ENCODE measurements at regions not wholly inside any gene's neighbourhood (a gene's known extent, or its start where the extent isn't known, plus 50 kb on each side); places are given as distances from the start of the nearest gene placed in this dataset.
A peak's percentile ranks its signal among the peaks of the same experiment; 100 is the strongest.

DNA sequence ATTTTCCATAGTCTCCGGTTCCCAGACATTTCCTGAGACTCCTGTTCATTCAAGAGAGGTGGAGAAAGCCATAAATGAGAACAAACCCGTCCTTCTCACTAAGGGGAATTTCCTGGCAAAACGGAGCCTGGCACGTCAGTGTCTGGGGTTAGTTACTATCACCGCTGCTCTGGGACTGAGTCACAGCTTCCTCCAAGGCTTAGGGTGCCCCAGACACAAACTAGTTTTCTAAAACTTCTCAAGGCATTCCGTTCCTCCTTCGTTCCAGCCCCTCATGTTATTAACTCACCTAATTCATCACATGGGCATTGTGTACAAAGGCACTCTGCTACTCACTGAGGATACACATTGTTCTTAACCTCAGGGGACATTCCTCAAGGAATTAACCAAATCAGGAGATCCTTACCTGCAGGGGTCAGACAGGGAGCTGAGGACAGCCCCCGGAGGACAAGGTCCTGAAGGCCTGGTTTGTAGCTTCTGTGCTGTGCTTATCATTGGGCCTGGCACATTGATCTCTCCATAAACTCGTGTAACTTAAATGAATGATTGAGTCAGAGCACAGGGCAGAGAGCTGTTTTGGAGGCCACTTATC is 103.0 kb upstream of the KLF6 start:
- TF ChIP-seq POLR2AphosphoS5 (IDR thresholded peaks at IDR 0.05; ENCODE audit: insufficient read depth, low read depth, low read length) (peak; percentile 84), FOS (IDR thresholded peaks at IDR 0.05; ENCODE audit: borderline replicate concordance, insufficient read depth, low read length) (peak; percentile 95), JUN (IDR thresholded peaks at IDR 0.05; ENCODE audit: borderline replicate concordance, insufficient read depth, insufficient read length, low read depth) (peak; percentile 84), POLR2A (IDR thresholded peaks at IDR 0.05; ENCODE audit: low read depth, low read length) (peak; percentile 65), EZH2 (IDR thresholded peaks at IDR 0.05; ENCODE audit: borderline replicate concordance, low read depth, low read length, severe bottlenecking) (no peak), MYC (IDR thresholded peaks at IDR 0.05; ENCODE audit: low read depth, low read length) (no peak), GATA2 (IDR thresholded peaks at IDR 0.05; ENCODE audit: insufficient read depth, insufficient read length, low read depth, low read length) (peak; percentile 61)
- TF ChIP-seq, protein P1, sequence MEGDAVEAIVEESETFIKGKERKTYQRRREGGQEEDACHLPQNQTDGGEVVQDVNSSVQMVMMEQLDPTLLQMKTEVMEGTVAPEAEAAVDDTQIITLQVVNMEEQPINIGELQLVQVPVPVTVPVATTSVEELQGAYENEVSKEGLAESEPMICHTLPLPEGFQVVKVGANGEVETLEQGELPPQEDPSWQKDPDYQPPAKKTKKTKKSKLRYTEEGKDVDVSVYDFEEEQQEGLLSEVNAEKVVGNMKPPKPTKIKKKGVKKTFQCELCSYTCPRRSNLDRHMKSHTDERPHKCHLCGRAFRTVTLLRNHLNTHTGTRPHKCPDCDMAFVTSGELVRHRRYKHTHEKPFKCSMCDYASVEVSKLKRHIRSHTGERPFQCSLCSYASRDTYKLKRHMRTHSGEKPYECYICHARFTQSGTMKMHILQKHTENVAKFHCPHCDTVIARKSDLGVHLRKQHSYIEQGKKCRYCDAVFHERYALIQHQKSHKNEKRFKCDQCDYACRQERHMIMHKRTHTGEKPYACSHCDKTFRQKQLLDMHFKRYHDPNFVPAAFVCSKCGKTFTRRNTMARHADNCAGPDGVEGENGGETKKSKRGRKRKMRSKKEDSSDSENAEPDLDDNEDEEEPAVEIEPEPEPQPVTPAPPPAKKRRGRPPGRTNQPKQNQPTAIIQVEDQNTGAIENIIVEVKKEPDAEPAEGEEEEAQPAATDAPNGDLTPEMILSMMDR (IDR thresholded peaks at IDR 0.05; ENCODE audit: extremely low read depth in 1 of 2, insufficient read depth in 1 of 2, low read depth in 1 of 2, low read length in 2 of 2): no peak
- TF ChIP-seq, protein P2, sequence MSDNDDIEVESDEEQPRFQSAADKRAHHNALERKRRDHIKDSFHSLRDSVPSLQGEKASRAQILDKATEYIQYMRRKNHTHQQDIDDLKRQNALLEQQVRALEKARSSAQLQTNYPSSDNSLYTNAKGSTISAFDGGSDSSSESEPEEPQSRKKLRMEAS (IDR thresholded peaks at IDR 0.05; ENCODE audit: insufficient read depth, insufficient read length): no peak
